SK-N-SH treated with all-trans-retinoic acid at 6 μM for 48 hours (cell line): ENCODE measurements at regions not wholly inside any gene's neighbourhood (a gene's known extent, or its start where the extent isn't known, plus 50 kb on each side); places are given as distances from the start of the nearest gene placed in this dataset.
"Not testable (repeated sequence)": the region's sequence is repeated elsewhere in the genome, so short reads cannot be mapped to it uniquely, and the experiment has no call there.

Source experiments
- ISL1 ChIP-seq: fragments of 250-450 bp; sonication (Bioruptor Pico); IDR thresholded peaks from 2 replicates; pipeline ENCODE4 v2.1.2; 2022; ENCODE audit warnings: mild to moderate bottlenecking, moderate library complexity
- ZFP30 ChIP-seq: fragments of 450-650 bp; formaldehyde crosslinking; IDR thresholded peaks from 2 replicates; pipeline ENCODE4 v1.5.0; 2022; ENCODE audit warnings: mild to moderate bottlenecking, moderate library complexity
- TF ChIP-seq, protein P1 (sequence below): fragments of 250-450 bp; sonication (Bioruptor Pico); IDR thresholded peaks from 2 replicates; pipeline ENCODE4 v1.5.1; 2020; ENCODE audit warnings: low read depth, mild to moderate bottlenecking, moderate library complexity
- TF ChIP-seq, protein P2 (sequence below): fragments of 250-450 bp; sonication (Bioruptor Pico); IDR thresholded peaks from 2 replicates; pipeline ENCODE4 v1.5.0; 2020; ENCODE audit warnings: mild to moderate bottlenecking, moderate library complexity

DNA sequence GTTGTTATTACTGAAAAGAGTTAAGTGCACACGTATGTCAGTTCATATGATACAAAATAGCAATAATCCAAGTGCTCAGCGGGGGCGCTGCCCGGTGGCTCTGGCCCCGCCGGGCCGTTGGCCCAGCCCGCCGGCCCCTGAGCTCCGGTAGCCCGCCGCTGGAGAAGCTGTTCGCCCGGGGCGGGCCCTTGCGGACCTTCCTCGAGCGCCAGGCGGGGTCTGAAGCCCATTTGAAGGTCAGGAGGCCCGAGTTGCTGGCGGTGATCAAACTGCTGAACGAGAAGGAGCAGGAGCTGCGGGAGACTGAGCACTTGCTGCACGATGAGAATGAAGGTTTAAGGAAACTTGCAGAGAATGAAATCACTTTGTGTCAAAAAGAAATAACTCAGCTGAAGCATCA lies 599.0 kb downstream of the TRIML1 start:
- TF ChIP-seq, protein P1, sequence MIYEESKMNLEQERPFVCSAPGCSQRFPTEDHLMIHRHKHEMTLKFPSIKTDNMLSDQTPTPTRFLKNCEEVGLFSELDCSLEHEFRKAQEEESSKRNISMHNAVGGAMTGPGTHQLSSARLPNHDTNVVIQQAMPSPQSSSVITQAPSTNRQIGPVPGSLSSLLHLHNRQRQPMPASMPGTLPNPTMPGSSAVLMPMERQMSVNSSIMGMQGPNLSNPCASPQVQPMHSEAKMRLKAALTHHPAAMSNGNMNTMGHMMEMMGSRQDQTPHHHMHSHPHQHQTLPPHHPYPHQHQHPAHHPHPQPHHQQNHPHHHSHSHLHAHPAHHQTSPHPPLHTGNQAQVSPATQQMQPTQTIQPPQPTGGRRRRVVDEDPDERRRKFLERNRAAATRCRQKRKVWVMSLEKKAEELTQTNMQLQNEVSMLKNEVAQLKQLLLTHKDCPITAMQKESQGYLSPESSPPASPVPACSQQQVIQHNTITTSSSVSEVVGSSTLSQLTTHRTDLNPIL = not testable (repeated sequence)
- TF ChIP-seq, protein P2, sequence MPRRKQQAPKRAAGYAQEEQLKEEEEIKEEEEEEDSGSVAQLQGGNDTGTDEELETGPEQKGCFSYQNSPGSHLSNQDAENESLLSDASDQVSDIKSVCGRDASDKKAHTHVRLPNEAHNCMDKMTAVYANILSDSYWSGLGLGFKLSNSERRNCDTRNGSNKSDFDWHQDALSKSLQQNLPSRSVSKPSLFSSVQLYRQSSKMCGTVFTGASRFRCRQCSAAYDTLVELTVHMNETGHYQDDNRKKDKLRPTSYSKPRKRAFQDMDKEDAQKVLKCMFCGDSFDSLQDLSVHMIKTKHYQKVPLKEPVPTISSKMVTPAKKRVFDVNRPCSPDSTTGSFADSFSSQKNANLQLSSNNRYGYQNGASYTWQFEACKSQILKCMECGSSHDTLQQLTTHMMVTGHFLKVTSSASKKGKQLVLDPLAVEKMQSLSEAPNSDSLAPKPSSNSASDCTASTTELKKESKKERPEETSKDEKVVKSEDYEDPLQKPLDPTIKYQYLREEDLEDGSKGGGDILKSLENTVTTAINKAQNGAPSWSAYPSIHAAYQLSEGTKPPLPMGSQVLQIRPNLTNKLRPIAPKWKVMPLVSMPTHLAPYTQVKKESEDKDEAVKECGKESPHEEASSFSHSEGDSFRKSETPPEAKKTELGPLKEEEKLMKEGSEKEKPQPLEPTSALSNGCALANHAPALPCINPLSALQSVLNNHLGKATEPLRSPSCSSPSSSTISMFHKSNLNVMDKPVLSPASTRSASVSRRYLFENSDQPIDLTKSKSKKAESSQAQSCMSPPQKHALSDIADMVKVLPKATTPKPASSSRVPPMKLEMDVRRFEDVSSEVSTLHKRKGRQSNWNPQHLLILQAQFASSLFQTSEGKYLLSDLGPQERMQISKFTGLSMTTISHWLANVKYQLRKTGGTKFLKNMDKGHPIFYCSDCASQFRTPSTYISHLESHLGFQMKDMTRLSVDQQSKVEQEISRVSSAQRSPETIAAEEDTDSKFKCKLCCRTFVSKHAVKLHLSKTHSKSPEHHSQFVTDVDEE (CRISPR knock-in tag) = not testable (repeated sequence)
- not testable (repeated sequence) for TF ChIP-seq ZFP30, ISL1 (CRISPR knock-in tag)
